GM12878 (cell line): ENCODE measurements at regions not wholly inside any gene's neighbourhood (a gene's known extent, or its start where the extent isn't known, plus 50 kb on each side); places are given as distances from the start of the nearest gene placed in this dataset.

Experiments
- ATAC-seq: fragments of 200-7000 bp; cut with Tn5 transposase; 3 replicates; pipeline ENCODE4 v1.9.1; 2020; ENCODE audit warnings: mild to moderate bottlenecking, moderate library complexity
- BruUV-seq: library from RNA; stranded (reverse); fragments of 400-500 nt; replicated peaks from 2 replicates; lab custom pipeline; 2021; lab: Mats Ljungman, UMichigan
- CTCF ChIA-PET: fragments of 300-600 bp; sonication (Branson Sonifier 250); formaldehyde crosslinking; extraction: SDS; loops from one replicate; lab custom pipeline; 2021; ENCODE audit warnings: inconsistent platforms; lab: Yijun Ruan, JAX
- POLR2A ChIA-PET: fragments of 350-600 bp; formaldehyde crosslinking; extraction: SDS; loops from one replicate; lab custom pipeline; 2021; ENCODE audit warnings: inconsistent platforms; lab: Charles Lee
- RAD21 ChIA-PET: fragments of 300-600 bp; sonication (Branson Sonifier 250); formaldehyde crosslinking; loops from one replicate; lab custom pipeline; 2023; ENCODE audit warnings: antibody characterized with exemption; ENCODE audit not compliant: unreplicated experiment; lab: Charles Lee
- SMC1A ChIA-PET: fragments of 300-600 bp; sonication (Branson Sonifier 250); formaldehyde crosslinking; loops from one replicate; lab custom pipeline; 2023; ENCODE audit not compliant: unreplicated experiment, uncharacterized antibody; lab: Charles Lee
- DNase-seq: peaks from one replicate; pipeline ENCODE4 v3.0.0-alpha.2; 2011; ENCODE audit warnings: low read depth, low spot score
- FAIRE-seq: peaks from 3 replicates; lab custom pipeline; 2011; peaks lifted over from hg19 to GRCh38; lab: Jason Lieb, UNC
- H2AFZ ChIP-seq: 2 replicates; pipeline ENCODE4 v1.6.0; 2011; ENCODE audit warnings: low read depth, low read length, control low read depth; ENCODE audit not compliant: control insufficient read depth
- H3K27ac ChIP-seq: 2 replicates; pipeline ENCODE4 v1.5.1; 2011; ENCODE audit warnings: control low read depth; ENCODE audit not compliant: control insufficient read depth, insufficient read depth
- H3K27me3 ChIP-seq, 2 experiments: replicated peaks in 1 of 2; 2 replicates each; pipeline versions ENCODE4 v1.6.0 to v1.6.1; 2011; ENCODE audit warnings: low read length in 1 of 2; ENCODE audit not compliant: control insufficient read depth in 2 of 2, insufficient read depth in 2 of 2
- H3K36me3 ChIP-seq, 2 experiments: 2 replicates each; pipeline ENCODE4 v1.5.1; 2011; ENCODE audit warnings: low read length in 1 of 2; ENCODE audit not compliant: control insufficient read depth in 2 of 2, insufficient read depth in 2 of 2
- H3K4me1 ChIP-seq: 2 replicates; pipeline ENCODE4 v1.6.1; 2011; ENCODE audit warnings: mild to moderate bottlenecking, low read length, moderate library complexity, mixed read lengths; ENCODE audit not compliant: control insufficient read depth, insufficient read depth
- H3K4me2 ChIP-seq: 2 replicates; pipeline ENCODE4 v1.6.0; 2011; ENCODE audit warnings: control low read depth; ENCODE audit not compliant: control insufficient read depth, insufficient read depth
- H3K4me3 ChIP-seq: fragments of 200-600 bp; sonication (generic); 2 replicates; pipeline ENCODE4 v1.5.1; 2016
- H3K79me2 ChIP-seq: 2 replicates; pipeline ENCODE4 v1.6.0; 2011; ENCODE audit warnings: low read length; ENCODE audit not compliant: control insufficient read depth, insufficient read depth
- H3K9ac ChIP-seq: 2 replicates; pipeline ENCODE4 v1.8.0; 2011; ENCODE audit warnings: low read length, control low read depth, mixed read lengths; ENCODE audit not compliant: control insufficient read depth, insufficient read depth
- H3K9me3 ChIP-seq: replicated peaks from 3 replicates; pipeline ENCODE4 v1.5.1; 2011; ENCODE audit warnings: mild to moderate bottlenecking, low read length; ENCODE audit not compliant: control insufficient read depth, insufficient read depth
- H4K20me1 ChIP-seq: 2 replicates; pipeline ENCODE4 v1.6.0; 2011; ENCODE audit not compliant: control insufficient read depth, insufficient read depth
- CHD2 ChIP-seq: IDR thresholded peaks from 2 replicates; pipeline ENCODE4 v1.6.1; 2011; ENCODE audit warnings: low read depth, low read length, improper control_type of control experiment, borderline replicate concordance
- ELK1 ChIP-seq: IDR thresholded peaks from 2 replicates; pipeline ENCODE4 v1.6.1; 2012; ENCODE audit warnings: low read depth, low read length, improper control_type of control experiment
- MYB ChIP-seq: fragments of 150-350 bp; IDR thresholded peaks from 2 replicates; pipeline ENCODE4 v1.6.1; 2014; ENCODE audit warnings: mild to moderate bottlenecking, low read depth, low read length, borderline replicate concordance
- REST ChIP-seq: IDR thresholded peaks from 2 replicates; pipeline ENCODE4 v1.6.1; 2012; ENCODE audit warnings: mild to moderate bottlenecking, low read depth, low read length
- SIN3A ChIP-seq: IDR thresholded peaks from 2 replicates; pipeline ENCODE4 v1.6.1; 2012; ENCODE audit warnings: low read depth, low read length, improper control_type of control experiment
- WGBS: methylation state at CpG from one replicate; pipeline ENCODE4 v1.1.6; 2016; ENCODE audit warnings: low lambda C conversion rate; ENCODE audit not compliant: insufficient replicate concordance, insufficient coverage; ENCODE audit errors: missing lambda C conversion rate; 5-methylcytosine and 5-hydroxymethylcytosine counted together
- in situ Hi-C: fragments of 300-500 bp; cut with MboI; formaldehyde crosslinking; loops from 9 replicates; pipeline ENCODE4 v1.14.3; 2018; ENCODE audit warnings: mixed read lengths
- intact Hi-C: fragments of 100-400 bp; cut with micrococcal nuclease; formaldehyde crosslinking; loops from one replicate; pipeline ENCODE4 v1.14.2; 2022; ENCODE audit not compliant: unreplicated experiment

- no peak for TF ChIP-seq REST
Observed at GRCh38 chr18:72411261-72411660, 132.9 kb downstream of the CBLN2 start (continued).

- H3K36me3 ChIP-seq, result no peaks in the 10 kb centered on the region
- no peak overlapping the region for H3K9ac ChIP-seq
- CTCF ChIA-PET, result no interaction called here
- H3K4me1 ChIP-seq, result no peaks in the 10 kb centered on the region
- ATAC-seq (no peak), DNase-seq (no peak), FAIRE-seq (no peak)
- TF ChIP-seq MYB (no peak), ELK1 (no peak), CHD2 (no peak), SIN3A (no peak)
- H3K9me3 ChIP-seq, result no peaks in the 10 kb centered on the region
- no peaks in the 10 kb centered on the region for H4K20me1 ChIP-seq
- no TSS peak for BruUV-seq
- H3K27me3 ChIP-seq, result no peaks in the 10 kb centered on the region
- intact Hi-C loops (no loop called here), in situ Hi-C loops (no loop called here)
- no peak overlapping the region for H3K4me2 ChIP-seq
- H3K27ac ChIP-seq, result no peak overlapping the region
- 0% methylated on average over 1 of the region's 1 CpG for WGBS
- H2AFZ ChIP-seq, result no peak overlapping the region
- SMC1A ChIA-PET, result interaction anchor here (0.6 to 0.7 kb wide), 2 partner anchors 268 to 1249 kb away, joined by 3 read pairs; no protein-coding TSS in a partner anchor
- POLR2A ChIA-PET, result no interaction called here
- no peaks in the 10 kb centered on the region for H3K79me2 ChIP-seq
- RAD21 ChIA-PET, result no interaction called here
- no peak overlapping the region for H3K4me3 ChIP-seq
Observed at GRCh38 chr18:72410399-72410798, 133.7 kb downstream of the CBLN2 start.
